ENCODE measurements at regions not wholly inside any gene's neighbourhood (a gene's known extent, or its start where the extent isn't known, plus 50 kb on each side); places are given as distances from the start of the nearest gene placed in this dataset.

DNA sequence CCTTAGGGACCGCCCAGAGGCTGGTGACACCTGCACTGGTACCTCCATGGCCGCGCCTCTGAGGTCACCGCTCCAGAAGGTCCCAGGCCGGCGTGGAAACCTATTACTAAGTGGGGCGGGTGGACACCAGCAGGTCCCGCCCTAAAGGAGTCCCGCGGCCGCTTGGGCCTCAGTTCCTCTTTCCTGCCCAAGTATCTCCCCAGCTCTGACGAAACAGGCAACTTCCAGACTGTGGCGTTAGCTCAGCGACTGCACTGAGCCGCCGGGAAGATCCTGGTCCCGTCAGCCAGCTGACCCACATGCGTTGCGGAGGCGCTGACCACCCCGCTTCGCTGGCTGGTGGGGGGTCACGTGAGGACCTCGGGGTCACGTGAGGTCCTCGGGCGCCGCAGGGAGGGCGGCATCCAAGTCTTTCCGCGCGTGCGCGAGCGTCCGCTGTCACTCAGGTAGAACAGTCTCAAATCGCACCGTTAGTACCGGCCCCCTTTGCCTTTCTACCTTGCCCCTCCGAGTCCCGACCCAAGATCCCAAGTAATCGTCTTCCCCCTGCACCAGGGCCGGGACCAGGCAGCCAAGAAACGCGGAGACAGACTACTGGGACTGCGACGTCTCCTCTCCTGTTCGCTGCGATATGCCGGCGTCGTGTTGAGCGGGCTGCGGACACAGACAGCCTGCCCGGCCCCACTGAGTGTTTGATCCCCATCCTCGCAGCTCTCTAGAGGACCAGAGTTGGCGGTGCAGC, 53.7 kb upstream of the KDM4C start:
- Histone ChIP-seq H3K27ac (ENCODE audit: extremely low read depth, low read depth, low read length) (no peak overlapping the region), H3K79me2 (ENCODE audit: control insufficient read depth, insufficient read depth, low read length) (no peaks in the 10 kb centered on the region), H3K36me3 (ENCODE audit: control insufficient read depth, insufficient read depth, low read length) (no peaks in the 10 kb centered on the region), H3K4me1 (replicated peaks in 1 of 2; ENCODE audit: control insufficient read depth in 2 of 2, insufficient read depth in 2 of 2, low read length in 2 of 2) (no peaks in the 10 kb centered on the region), H2AFZ (ENCODE audit: low read depth, low read length) (no peak overlapping the region), H3K4me3 (no peak overlapping the region), H3K9me3 (replicated peaks; ENCODE audit: control insufficient read depth, insufficient read depth, low read depth, low read length) (no peaks in the 10 kb centered on the region; the same call in 1 of the 2 replicates), H3K9me1 (ENCODE audit: control insufficient read depth, insufficient read depth, low read length) (no peaks in the 10 kb centered on the region), H3K4me2 (ENCODE audit: insufficient read depth, low read length) (no peak overlapping the region), H4K20me1 (replicated peaks; ENCODE audit: control insufficient read depth, insufficient read depth, low read length) (no peaks in the 10 kb centered on the region), H3K9ac (ENCODE audit: insufficient read depth in 1 of 2, low read depth in 2 of 2, low read length in 2 of 2) (no peak overlapping the region), H3K27me3 (ENCODE audit: control insufficient read depth in 2 of 2, insufficient read depth in 2 of 2, low read length in 2 of 2) (no peaks in the 10 kb centered on the region)
- TF ChIP-seq, protein P1, sequence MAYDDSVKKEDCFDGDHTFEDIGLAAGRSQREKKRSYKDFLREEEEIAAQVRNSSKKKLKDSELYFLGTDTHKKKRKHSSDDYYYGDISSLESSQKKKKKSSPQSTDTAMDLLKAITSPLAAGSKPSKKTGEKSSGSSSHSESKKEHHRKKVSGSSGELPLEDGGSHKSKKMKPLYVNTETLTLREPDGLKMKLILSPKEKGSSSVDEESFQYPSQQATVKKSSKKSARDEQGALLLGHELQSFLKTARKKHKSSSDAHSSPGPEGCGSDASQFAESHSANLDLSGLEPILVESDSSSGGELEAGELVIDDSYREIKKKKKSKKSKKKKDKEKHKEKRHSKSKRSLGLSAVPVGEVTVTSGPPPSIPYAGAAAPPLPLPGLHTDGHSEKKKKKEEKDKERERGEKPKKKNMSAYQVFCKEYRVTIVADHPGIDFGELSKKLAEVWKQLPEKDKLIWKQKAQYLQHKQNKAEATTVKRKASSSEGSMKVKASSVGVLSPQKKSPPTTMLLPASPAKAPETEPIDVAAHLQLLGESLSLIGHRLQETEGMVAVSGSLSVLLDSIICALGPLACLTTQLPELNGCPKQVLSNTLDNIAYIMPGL (CRISPR knock-in tag; IDR thresholded peaks at IDR 0.05): no peak
- in situ Hi-C loops (cut with MboI): no loop called here
- intact Hi-C loops (cut with micrococcal nuclease): no loop called here
- FAIRE-seq (no peak), ATAC-seq (no peak), DNase-seq (ENCODE audit: extremely low read depth in 1 of 4, low spot score in 3 of 4) (no peak)
- no TSS peak for BruUV-seq (replicated peaks)
- WGBS (ENCODE audit: insufficient coverage, low coverage, missing lambda C conversion rate): 76% methylated on average over 26 of the region's 57 CpGs
- ChIA-PET CTCF (ENCODE audit: low intra/inter-chr PET ratio) (no interaction called here), POLR2A (no interaction called here)

DNA sequence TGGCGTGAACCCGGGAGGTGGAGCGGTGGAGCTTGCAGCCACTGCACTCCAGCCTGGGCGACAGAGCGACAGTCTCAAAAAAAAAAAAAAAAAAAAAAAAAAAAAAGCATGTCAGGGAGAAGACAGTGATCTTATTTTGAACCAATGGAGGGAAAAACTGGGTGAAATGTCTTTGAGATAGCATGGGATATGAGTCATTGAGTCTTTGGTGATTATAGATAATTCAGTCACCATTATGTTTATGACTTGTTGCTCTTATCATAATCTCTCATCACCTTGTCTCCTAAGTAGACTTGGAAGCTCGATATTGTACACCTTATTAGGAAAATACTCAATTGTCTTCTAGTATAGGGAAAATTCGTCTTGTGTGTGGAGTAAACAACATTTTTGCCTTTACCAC, 55.1 kb upstream of the KDM4C start:
- intact Hi-C loops (cut with micrococcal nuclease) (no loop called here), in situ Hi-C loops (cut with MboI) (no loop called here)
- 9% methylated on average over 2 of the region's 7 CpGs for WGBS (ENCODE audit: insufficient coverage, low coverage, missing lambda C conversion rate)
- H2AFZ ChIP-seq (ENCODE audit: low read depth, low read length): no peak overlapping the region
- no peak overlapping the region for H3K4me2 ChIP-seq (ENCODE audit: insufficient read depth, low read length)
- H3K36me3 ChIP-seq (ENCODE audit: control insufficient read depth, insufficient read depth, low read length): no peaks in the 10 kb centered on the region
- H3K4me3 ChIP-seq: no peak overlapping the region
- FAIRE-seq (no peak), DNase-seq (ENCODE audit: extremely low read depth in 1 of 4, low spot score in 3 of 4) (no peak), ATAC-seq (no peak)
- no peaks in the 10 kb centered on the region for H3K9me1 ChIP-seq (ENCODE audit: control insufficient read depth, insufficient read depth, low read length)
- no peaks in the 10 kb centered on the region for H3K79me2 ChIP-seq (ENCODE audit: control insufficient read depth, insufficient read depth, low read length)
- no peaks in the 10 kb centered on the region for H3K27me3 ChIP-seq (ENCODE audit: control insufficient read depth in 2 of 2, insufficient read depth in 2 of 2, low read length in 2 of 2)
- H3K4me1 ChIP-seq (replicated peaks in 1 of 2; ENCODE audit: control insufficient read depth in 2 of 2, insufficient read depth in 2 of 2, low read length in 2 of 2): no peaks in the 10 kb centered on the region
- ChIA-PET POLR2A (interaction anchor here (0.9 kb wide), 1 partner anchor 16 kb away, joined by 3 read pairs; no protein-coding TSS in a partner anchor), CTCF (ENCODE audit: low intra/inter-chr PET ratio) (no interaction called here)
- H4K20me1 ChIP-seq (replicated peaks; ENCODE audit: control insufficient read depth, insufficient read depth, low read length): no peaks in the 10 kb centered on the region
- H3K27ac ChIP-seq (ENCODE audit: extremely low read depth, low read depth, low read length): no peak overlapping the region
- H3K9ac ChIP-seq (ENCODE audit: insufficient read depth in 1 of 2, low read depth in 2 of 2, low read length in 2 of 2): no peak overlapping the region
- H3K9me3 ChIP-seq (replicated peaks; ENCODE audit: control insufficient read depth, insufficient read depth, low read depth, low read length): no peaks in the 10 kb centered on the region
- BruUV-seq (replicated peaks): no TSS peak
- TF ChIP-seq STAT5A (IDR thresholded peaks at IDR 0.05; ENCODE audit: borderline replicate concordance, low read length): no peak
- TF ChIP-seq ZNF384 (IDR thresholded peaks at IDR 0.05; ENCODE audit: low read depth, low read length): peak; percentile 57
- peak; percentile 85 for TF ChIP-seq FOSL1 (tag; conservative IDR thresholded peaks at IDR 0.05)
- peak; percentile 40; the same call in 1 of the 2 replicates for TF ChIP-seq JUND (IDR thresholded peaks at IDR 0.05; ENCODE audit: borderline replicate concordance, low read depth, low read length)
- no peak for TF ChIP-seq JUND (tag; IDR thresholded peaks at IDR 0.05; ENCODE audit: borderline replicate concordance, low read depth, low read length)
- no peak for TF ChIP-seq TFAM (CRISPR knock-in tag; conservative IDR thresholded peaks at IDR 0.05)
- TF ChIP-seq, protein P2, sequence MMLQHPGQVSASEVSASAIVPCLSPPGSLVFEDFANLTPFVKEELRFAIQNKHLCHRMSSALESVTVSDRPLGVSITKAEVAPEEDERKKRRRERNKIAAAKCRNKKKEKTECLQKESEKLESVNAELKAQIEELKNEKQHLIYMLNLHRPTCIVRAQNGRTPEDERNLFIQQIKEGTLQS (IDR thresholded peaks at IDR 0.05): peak; percentile 31; the same call in 1 of the 2 replicates
- TF ChIP-seq, protein P2 (CRISPR knock-in tag; conservative IDR thresholded peaks at IDR 0.05): no peak
- TF ChIP-seq MYC (IDR thresholded peaks at IDR 0.05; ENCODE audit: low read depth, low read length): no peak
- TF ChIP-seq MYC (CRISPR knock-in tag; IDR thresholded peaks at IDR 0.05; ENCODE audit: borderline replicate concordance, low read depth): no peak
- TF ChIP-seq BCOR (IDR thresholded peaks at IDR 0.05): no peak

Data from K562 (cell line).